ENCODE measurements at regions not wholly inside any gene's neighbourhood (a gene's known extent, or its start where the extent isn't known, plus 50 kb on each side); places are given as distances from the start of the nearest gene placed in this dataset.

GRCh38 chr1:170854677-170855076 is 80.7 kb upstream of the MROH9 start:
- WGBS, 2 donors = 40 to 54% methylated on average over 5 of the region's 5 CpGs
- Histone ChIP-seq H3K4me3 (no peak overlapping the region), H3K27me3 (no peaks in the 10 kb centered on the region), H3K4me1 (no peaks in the 10 kb centered on the region), H3K9me3 (no peaks in the 10 kb centered on the region), H3K27ac (no peak overlapping the region), H3K36me3 (replicated peaks in 1 of 2; ENCODE audit: insufficient read depth in 1 of 2, low read depth in 2 of 2) (no peaks in the 10 kb centered on the region)
- intact Hi-C loops (cut with DNase I) = no loop called here
- TF ChIP-seq POLR2A (IDR thresholded peaks at IDR 0.05) (no peak), CTCF (IDR thresholded peaks at IDR 0.05) (no peak)
- DNase-seq (no peak), ATAC-seq (no peak)

- WGBS, 2 donors = 60 to 65% methylated on average over 4 of the region's 4 CpGs
- Histone ChIP-seq H3K4me1 (no peaks in the 10 kb centered on the region), H3K27ac (no peak overlapping the region), H3K27me3 (no peaks in the 10 kb centered on the region), H3K9me3 (no peaks in the 10 kb centered on the region), H3K4me3 (no peak overlapping the region), H3K36me3 (replicated peaks in 1 of 2; ENCODE audit: insufficient read depth in 1 of 2, low read depth in 2 of 2) (no peaks in the 10 kb centered on the region)
- TF ChIP-seq POLR2A (IDR thresholded peaks at IDR 0.05) (no peak), CTCF (IDR thresholded peaks at IDR 0.05) (no peak)
- DNase-seq (no peak), ATAC-seq (no peak)
- intact Hi-C loops (cut with DNase I) = no loop called here
Measured at GRCh38 chr1:170856455-170856854, 78.9 kb upstream of the MROH9 start.

GRCh38 chr1:170857955-170858354 is 77.4 kb upstream of the MROH9 start:
- ATAC-seq (no peak), DNase-seq (no peak)
- intact Hi-C loops (cut with DNase I) = no loop called here
- no peak overlapping the region for H3K4me3 ChIP-seq
- H3K36me3 ChIP-seq (replicated peaks in 1 of 2; ENCODE audit: insufficient read depth in 1 of 2, low read depth in 2 of 2) = no peaks in the 10 kb centered on the region
- TF ChIP-seq POLR2A (IDR thresholded peaks at IDR 0.05) (no peak), CTCF (IDR thresholded peaks at IDR 0.05) (no peak)
- H3K27ac ChIP-seq = no peak overlapping the region
- no peaks in the 10 kb centered on the region for H3K9me3 ChIP-seq
- no peaks in the 10 kb centered on the region for H3K4me1 ChIP-seq
- no peaks in the 10 kb centered on the region for H3K27me3 ChIP-seq

- TF ChIP-seq POLR2A (IDR thresholded peaks at IDR 0.05) (no peak), CTCF (IDR thresholded peaks at IDR 0.05) (no peak)
- WGBS, 2 donors = 33 to 47% methylated on average over 1 of the region's 1 CpG
- DNase-seq = no peak
- Histone ChIP-seq H3K4me1 (no peaks in the 10 kb centered on the region), H3K27ac (no peak overlapping the region), H3K36me3 (replicated peaks in 1 of 2; ENCODE audit: insufficient read depth in 1 of 2, low read depth in 2 of 2) (no peaks in the 10 kb centered on the region), H3K9me3 (no peaks in the 10 kb centered on the region), H3K27me3 (no peaks in the 10 kb centered on the region), H3K4me3 (no peak overlapping the region)
- ATAC-seq = no peak
- intact Hi-C loops (cut with DNase I) = no loop called here
Measured at GRCh38 chr1:170863621-170864020, 71.7 kb upstream of the MROH9 start.

GRCh38 chr1:170864238-170864637 is 71.1 kb upstream of the MROH9 start:
- intact Hi-C loops (cut with DNase I) = no loop called here
- Histone ChIP-seq H3K27me3 (no peaks in the 10 kb centered on the region), H3K4me1 (no peaks in the 10 kb centered on the region), H3K36me3 (replicated peaks in 1 of 2; ENCODE audit: insufficient read depth in 1 of 2, low read depth in 2 of 2) (no peaks in the 10 kb centered on the region), H3K27ac (no peak overlapping the region), H3K9me3 (no peaks in the 10 kb centered on the region), H3K4me3 (no peak overlapping the region)
- TF ChIP-seq POLR2A (IDR thresholded peaks at IDR 0.05) (no peak), CTCF (IDR thresholded peaks at IDR 0.05) (no peak)
- DNase-seq = peak in 2 of 4 donors; percentile 7 to 16
- ATAC-seq = no peak
- WGBS, 2 donors = 63 to 69% methylated on average over 3 of the region's 3 CpGs

Measured in body of pancreas (tissue), 4 donors.